Esophagus squamous epithelium (tissue), 4 donors: ENCODE measurements at regions not wholly inside any gene's neighbourhood (a gene's known extent, or its start where the extent isn't known, plus 50 kb on each side); places are given as distances from the start of the nearest gene placed in this dataset.

Experiments used
- POLR2A ChIP-seq, 4 donors: fragments of 450-650 bp; IDR thresholded peaks; one replicate each; pipeline ENCODE4 v1.6.1; 2017; ENCODE audit warnings: antibody characterized with exemption in 4 of 4, mild to moderate bottlenecking in 4 of 4, moderate library complexity in 3 of 4
- TF ChIP-seq, protein P1 (sequence below), 6 experiments: fragments of 450-650 bp in 4 of 6; fragments of 200-600 bp in 2 of 6; sonication (generic) in 2 of 6; IDR thresholded peaks; one replicate each; pipeline ENCODE4 v1.5.1; 2016 to 2019; ENCODE audit warnings: antibody characterized with exemption in 6 of 6, mild to moderate bottlenecking in 4 of 6, moderate library complexity in 4 of 6

DNA sequence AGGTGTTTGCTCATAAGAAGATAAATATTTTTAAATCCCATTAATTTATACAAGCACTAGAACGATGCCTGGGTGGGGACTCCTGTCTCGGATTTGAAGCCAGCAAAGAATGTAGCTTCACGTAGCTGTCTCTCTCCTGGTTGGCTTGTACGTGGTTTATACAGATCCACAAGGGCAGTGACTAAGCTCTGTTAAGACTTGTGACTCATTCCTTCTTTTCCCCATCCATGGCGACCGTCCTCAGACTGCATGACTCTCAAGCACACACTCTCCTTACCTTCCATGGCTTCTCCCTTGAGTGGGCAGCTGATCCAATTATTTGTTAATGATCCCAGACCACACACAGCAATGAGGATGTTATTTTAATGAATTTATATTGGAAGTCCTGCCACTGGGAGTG lies 679.7 kb upstream of the SOX9 start:
- TF ChIP-seq, protein P1, sequence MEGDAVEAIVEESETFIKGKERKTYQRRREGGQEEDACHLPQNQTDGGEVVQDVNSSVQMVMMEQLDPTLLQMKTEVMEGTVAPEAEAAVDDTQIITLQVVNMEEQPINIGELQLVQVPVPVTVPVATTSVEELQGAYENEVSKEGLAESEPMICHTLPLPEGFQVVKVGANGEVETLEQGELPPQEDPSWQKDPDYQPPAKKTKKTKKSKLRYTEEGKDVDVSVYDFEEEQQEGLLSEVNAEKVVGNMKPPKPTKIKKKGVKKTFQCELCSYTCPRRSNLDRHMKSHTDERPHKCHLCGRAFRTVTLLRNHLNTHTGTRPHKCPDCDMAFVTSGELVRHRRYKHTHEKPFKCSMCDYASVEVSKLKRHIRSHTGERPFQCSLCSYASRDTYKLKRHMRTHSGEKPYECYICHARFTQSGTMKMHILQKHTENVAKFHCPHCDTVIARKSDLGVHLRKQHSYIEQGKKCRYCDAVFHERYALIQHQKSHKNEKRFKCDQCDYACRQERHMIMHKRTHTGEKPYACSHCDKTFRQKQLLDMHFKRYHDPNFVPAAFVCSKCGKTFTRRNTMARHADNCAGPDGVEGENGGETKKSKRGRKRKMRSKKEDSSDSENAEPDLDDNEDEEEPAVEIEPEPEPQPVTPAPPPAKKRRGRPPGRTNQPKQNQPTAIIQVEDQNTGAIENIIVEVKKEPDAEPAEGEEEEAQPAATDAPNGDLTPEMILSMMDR (IDR thresholded peaks at IDR 0.05): no peak
- no peak for TF ChIP-seq POLR2A (IDR thresholded peaks at IDR 0.05)
